ENCODE measurements at regions not wholly inside any gene's neighbourhood (a gene's known extent, or its start where the extent isn't known, plus 50 kb on each side); places are given as distances from the start of the nearest gene placed in this dataset.

DNA sequence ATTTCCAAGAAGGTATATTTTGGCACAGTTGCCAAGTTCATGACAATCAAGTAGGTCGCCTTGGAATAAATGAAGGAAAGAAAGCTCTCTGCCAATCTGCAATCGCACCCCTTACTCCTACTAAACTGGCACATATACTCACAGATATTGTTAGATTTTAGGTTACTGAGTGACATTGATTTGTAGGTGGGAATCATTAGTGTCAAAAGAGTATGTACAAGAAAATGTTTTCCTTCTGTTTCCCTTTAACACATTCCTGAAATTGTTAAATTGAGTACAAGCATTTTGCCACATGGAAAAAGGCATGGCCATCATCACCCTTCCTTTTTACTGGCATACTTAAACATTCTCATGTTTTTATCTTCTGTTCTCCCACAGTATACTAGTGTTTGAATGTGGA lies 2868.3 kb upstream of the PCDH20 start:
- TF ChIP-seq, protein P1, sequence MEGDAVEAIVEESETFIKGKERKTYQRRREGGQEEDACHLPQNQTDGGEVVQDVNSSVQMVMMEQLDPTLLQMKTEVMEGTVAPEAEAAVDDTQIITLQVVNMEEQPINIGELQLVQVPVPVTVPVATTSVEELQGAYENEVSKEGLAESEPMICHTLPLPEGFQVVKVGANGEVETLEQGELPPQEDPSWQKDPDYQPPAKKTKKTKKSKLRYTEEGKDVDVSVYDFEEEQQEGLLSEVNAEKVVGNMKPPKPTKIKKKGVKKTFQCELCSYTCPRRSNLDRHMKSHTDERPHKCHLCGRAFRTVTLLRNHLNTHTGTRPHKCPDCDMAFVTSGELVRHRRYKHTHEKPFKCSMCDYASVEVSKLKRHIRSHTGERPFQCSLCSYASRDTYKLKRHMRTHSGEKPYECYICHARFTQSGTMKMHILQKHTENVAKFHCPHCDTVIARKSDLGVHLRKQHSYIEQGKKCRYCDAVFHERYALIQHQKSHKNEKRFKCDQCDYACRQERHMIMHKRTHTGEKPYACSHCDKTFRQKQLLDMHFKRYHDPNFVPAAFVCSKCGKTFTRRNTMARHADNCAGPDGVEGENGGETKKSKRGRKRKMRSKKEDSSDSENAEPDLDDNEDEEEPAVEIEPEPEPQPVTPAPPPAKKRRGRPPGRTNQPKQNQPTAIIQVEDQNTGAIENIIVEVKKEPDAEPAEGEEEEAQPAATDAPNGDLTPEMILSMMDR (IDR thresholded peaks at IDR 0.05; ENCODE audit: low read depth, low read length, missing input control): no peak
- TF ChIP-seq HNF4G (IDR thresholded peaks at IDR 0.05) (no peak), RXRA (IDR thresholded peaks at IDR 0.05) (no peak)
- TF ChIP-seq, protein P2, sequence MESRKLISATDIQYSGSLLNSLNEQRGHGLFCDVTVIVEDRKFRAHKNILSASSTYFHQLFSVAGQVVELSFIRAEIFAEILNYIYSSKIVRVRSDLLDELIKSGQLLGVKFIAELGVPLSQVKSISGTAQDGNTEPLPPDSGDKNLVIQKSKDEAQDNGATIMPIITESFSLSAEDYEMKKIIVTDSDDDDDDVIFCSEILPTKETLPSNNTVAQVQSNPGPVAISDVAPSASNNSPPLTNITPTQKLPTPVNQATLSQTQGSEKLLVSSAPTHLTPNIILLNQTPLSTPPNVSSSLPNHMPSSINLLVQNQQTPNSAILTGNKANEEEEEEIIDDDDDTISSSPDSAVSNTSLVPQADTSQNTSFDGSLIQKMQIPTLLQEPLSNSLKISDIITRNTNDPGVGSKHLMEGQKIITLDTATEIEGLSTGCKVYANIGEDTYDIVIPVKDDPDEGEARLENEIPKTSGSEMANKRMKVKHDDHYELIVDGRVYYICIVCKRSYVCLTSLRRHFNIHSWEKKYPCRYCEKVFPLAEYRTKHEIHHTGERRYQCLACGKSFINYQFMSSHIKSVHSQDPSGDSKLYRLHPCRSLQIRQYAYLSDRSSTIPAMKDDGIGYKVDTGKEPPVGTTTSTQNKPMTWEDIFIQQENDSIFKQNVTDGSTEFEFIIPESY (IDR thresholded peaks at IDR 0.05): no peak

Measured in liver (tissue), 3 donors.